Activated naive CD4-positive, alpha-beta T cell treated with anti-CD3 and anti-CD28 coated beads for 36 hours (primary cell): ENCODE measurements at regions not wholly inside any gene's neighbourhood (a gene's known extent, or its start where the extent isn't known, plus 50 kb on each side); places are given as distances from the start of the nearest gene placed in this dataset.

Source experiments
- CTCF ChIA-PET: fragments of 350-600 bp; sonication (Branson Sonifier 250); formaldehyde crosslinking; loops from one replicate; lab custom pipeline; 2021; ENCODE audit warnings: antibody characterized with exemption; lab: Charles Lee
- DNase-seq: peaks from one replicate; pipeline ENCODE4 v3.0.0-alpha.2; 2020
- H3K27ac Mint-ChIP-seq: one replicate; pipeline ENCODE4 v1.8.0; 2021; ENCODE audit warnings: mild to moderate bottlenecking, mixed read lengths
- H3K27me3 Mint-ChIP-seq: one replicate; pipeline ENCODE4 v1.8.0; 2021; ENCODE audit warnings: low read depth, mixed read lengths
- H3K36me3 Mint-ChIP-seq: one replicate; pipeline ENCODE4 v1.8.0; 2021; ENCODE audit warnings: low read depth, mixed read lengths
- H3K4me1 Mint-ChIP-seq: one replicate; pipeline ENCODE4 v1.8.0; 2021; ENCODE audit warnings: low read depth, mixed read lengths
- H3K4me3 Mint-ChIP-seq: one replicate; pipeline ENCODE4 v1.8.0; 2021; ENCODE audit warnings: mild to moderate bottlenecking, moderate library complexity, mixed read lengths
- H3K9me3 Mint-ChIP-seq: one replicate; pipeline ENCODE4 v1.8.0; 2021; ENCODE audit warnings: mixed read lengths
- intact Hi-C: fragments of 100-400 bp; cut with micrococcal nuclease; formaldehyde crosslinking; loops from one replicate; pipeline ENCODE4 v1.15.1; 2023

DNA sequence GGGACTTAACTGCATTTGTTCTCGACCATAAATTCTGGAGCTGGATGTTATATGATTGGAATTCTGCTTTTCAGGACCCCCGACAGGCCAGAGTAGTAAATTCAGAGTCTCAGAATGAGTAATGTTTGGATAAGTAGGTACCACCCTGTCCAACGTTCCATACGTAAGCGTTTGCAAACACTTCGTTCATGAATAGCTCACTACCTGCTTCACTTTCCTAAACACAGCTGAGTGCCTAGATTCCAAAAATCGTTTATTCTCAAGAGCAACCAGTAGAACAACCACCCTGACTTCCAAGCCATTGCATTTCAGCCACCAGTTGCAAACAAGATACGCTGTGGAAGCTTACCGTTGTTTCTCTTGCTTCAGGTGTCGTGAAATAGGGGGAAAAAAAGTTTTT is 101.3 kb upstream of the DMRT1 start:
- no peak overlapping the region for H3K27ac Mint-ChIP-seq
- no peaks in the 10 kb centered on the region for H3K9me3 Mint-ChIP-seq
- intact Hi-C loops: no loop called here
- H3K4me3 Mint-ChIP-seq: no peak overlapping the region
- H3K4me1 Mint-ChIP-seq: no peaks in the 10 kb centered on the region
- DNase-seq: no peak
- peaks cover 16% of the 10 kb centered on the region for H3K36me3 Mint-ChIP-seq
- CTCF ChIA-PET: interaction anchor here (0.6 kb wide), 1 partner anchor 518 kb away, joined by 4 read pairs; no protein-coding TSS in a partner anchor
- H3K27me3 Mint-ChIP-seq: no peaks in the 10 kb centered on the region

DNA sequence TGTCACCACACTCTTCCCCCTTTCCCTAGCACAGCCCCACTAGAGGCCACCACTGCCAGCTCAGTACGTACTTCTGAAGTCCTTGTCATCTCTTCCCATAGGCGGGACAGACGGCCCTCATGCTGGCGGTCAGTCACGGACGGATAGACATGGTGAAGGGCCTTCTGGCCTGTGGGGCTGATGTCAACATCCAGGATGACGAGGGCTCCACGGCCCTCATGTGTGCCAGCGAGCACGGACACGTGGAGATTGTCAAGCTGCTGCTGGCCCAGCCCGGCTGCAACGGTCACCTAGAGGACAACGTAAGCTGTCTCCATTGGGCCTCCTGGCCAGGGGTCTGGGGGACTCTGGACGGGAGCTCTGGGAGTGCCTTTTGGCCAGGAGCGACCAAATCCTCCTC is 99.4 kb upstream of the DMRT1 start:
- CTCF ChIA-PET: no interaction called here
- intact Hi-C loops: no loop called here
- Mint-ChIP-seq H3K4me1 (peaks cover 1% of the 10 kb centered on the region), H3K4me3 (no peak overlapping the region), H3K27me3 (no peaks in the 10 kb centered on the region), H3K9me3 (no peaks in the 10 kb centered on the region), H3K36me3 (peaks cover 21% of the 10 kb centered on the region), H3K27ac (no peak overlapping the region)
- DNase-seq: no peak

DNA sequence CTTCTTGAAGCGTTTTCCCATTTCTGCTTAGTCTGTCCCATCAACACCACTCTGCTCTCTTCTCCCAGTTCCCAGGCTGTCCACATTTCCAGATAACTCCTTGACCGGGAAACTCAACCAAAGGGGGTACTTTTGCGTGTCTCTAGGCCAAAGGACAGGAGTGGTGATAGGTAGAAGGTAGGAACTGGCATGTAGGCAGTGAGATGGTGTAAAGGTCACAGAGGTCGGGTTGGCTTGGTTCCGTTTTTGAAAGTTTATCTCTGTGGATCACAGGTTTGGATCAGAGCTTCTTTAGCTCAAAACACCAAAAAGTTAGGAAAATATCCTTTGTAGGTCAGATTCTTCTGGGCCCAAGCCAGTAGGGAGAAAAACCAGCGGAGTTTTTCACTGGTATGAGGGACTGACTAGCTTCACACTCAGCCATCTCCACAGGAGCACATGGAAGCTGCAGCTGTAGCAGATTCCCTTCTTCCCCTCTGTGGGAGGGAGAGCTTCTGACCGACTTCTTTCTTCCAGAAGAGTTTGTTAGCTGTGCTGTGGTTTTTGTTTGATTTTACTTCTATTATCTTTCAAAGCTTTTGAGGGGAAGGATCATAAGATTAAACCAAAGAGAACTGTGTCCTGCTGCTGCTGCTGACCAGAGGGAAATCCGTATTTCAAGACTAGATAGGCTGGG is 98.4 kb upstream of the DMRT1 start:
- no peak overlapping the region for H3K27ac Mint-ChIP-seq
- no peak for DNase-seq
- peaks cover 2% of the 10 kb centered on the region for H3K4me1 Mint-ChIP-seq
- intact Hi-C loops: no loop called here
- no peaks in the 10 kb centered on the region for H3K27me3 Mint-ChIP-seq
- H3K4me3 Mint-ChIP-seq: no peak overlapping the region
- no peaks in the 10 kb centered on the region for H3K9me3 Mint-ChIP-seq
- H3K36me3 Mint-ChIP-seq: peaks cover 21% of the 10 kb centered on the region
- CTCF ChIA-PET: no interaction called here

DNA sequence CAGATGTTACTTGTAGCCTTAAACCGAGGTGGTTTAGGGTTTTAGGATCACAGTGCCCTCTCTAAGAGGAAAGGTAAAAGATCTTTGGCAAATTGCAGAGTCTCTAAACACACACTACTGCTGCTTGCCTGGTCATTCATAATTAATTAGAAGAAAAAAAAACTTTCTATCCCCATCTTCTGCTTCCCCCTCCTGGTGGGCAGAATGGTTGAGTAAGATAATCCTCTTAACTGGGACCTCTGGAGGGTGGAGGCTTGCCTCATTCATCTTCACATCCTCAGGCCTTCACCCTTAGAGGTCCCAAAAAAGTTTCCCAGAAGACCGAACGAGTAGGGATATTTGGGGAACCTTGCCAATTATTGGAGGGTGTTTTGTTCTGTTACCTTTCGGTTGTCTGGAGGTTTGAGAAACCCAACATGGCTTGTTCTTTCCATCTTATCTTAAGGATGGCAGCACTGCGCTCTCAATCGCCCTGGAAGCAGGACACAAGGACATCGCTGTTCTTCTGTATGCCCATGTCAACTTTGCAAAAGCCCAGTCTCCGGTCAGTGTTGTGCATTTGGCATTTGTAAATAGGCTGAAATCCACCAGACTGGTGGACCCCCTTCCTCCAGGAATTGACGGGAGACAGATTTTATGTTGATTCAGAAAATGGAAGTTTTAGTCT is 97.3 kb upstream of the DMRT1 start:
- Mint-ChIP-seq H3K4me3 (no peak overlapping the region), H3K9me3 (no peaks in the 10 kb centered on the region), H3K27ac (no peak overlapping the region), H3K36me3 (peaks cover 18% of the 10 kb centered on the region), H3K4me1 (peaks cover 10% of the 10 kb centered on the region), H3K27me3 (no peaks in the 10 kb centered on the region)
- CTCF ChIA-PET: interaction anchor here (0.7 to 1.0 kb wide), 2 partner anchors 21 to 89 kb away, joined by 3 read pairs; no protein-coding TSS in a partner anchor
- intact Hi-C loops: no loop called here
- no peak for DNase-seq

DNA sequence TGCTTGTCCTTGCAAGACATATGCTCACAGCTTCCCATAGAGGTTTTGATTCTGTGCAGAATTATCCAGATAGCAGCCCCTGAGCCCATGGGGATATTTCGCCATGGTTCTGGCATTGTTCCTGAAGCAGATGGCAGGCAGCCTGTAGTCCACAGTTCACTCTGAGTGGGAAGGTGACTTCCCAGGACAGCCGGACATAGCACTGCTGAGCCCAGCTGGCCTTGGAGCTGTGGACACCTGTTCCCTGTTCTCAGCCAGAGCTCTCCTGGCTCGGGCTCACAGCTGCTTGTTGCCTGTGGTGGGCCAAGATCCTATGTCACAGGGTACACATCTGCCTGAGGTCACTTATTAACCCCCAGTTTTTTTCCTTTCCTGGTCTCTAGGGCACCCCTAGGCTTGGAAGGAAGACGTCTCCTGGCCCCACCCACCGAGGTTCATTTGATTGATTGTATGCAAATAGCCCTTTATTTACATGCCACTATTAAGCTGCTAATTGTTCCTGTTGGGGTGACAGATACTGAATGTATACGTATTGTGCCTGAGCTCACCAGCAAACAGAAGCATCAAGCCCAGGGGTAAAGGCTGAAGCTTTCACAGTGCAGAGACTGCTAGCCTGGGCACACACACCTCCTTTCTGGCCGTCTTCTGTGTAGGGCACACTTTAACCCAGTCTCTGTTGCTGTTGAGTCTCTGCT is 96.6 kb upstream of the DMRT1 start:
- CTCF ChIA-PET: interaction anchor here (0.7 to 1.0 kb wide), 2 partner anchors 21 to 90 kb away, joined by 3 read pairs; no protein-coding TSS in a partner anchor
- no peak overlapping the region for H3K4me3 Mint-ChIP-seq
- DNase-seq: no peak
- H3K27ac Mint-ChIP-seq: no peak overlapping the region
- H3K4me1 Mint-ChIP-seq: peaks cover 17% of the 10 kb centered on the region
- no peaks in the 10 kb centered on the region for H3K9me3 Mint-ChIP-seq
- intact Hi-C loops: no loop called here
- H3K36me3 Mint-ChIP-seq: peaks cover 18% of the 10 kb centered on the region
- H3K27me3 Mint-ChIP-seq: no peaks in the 10 kb centered on the region

DNA sequence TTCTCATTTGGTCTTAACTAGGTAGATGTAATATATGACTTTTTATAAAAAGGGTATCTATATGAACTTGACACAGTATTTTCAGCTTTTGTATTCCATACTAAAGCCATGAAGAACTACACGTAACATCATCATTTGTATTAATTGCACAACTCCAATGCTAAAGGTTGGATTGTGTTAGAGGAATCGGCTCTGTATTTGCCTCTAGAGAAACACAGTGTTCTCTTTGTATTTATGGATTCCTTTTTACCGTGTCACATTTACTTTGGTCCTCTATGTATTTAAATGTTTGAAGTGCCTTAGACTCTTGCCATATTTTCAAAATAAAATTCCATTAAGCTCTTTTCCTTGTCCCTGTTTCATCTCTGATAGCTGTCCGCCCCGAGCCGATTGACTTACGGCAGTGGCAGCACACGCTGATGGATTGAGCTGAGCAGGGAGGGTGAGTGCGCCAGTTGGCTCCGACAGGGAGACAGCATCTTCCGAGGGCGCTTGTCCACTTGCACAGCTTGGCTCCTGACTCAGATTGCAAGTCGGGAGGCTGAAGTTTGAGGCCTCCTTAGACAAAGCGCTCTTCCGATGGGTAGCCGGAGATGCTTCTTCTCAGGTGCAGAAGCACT is 95.6 kb upstream of the DMRT1 start:
- intact Hi-C loops: no loop called here
- DNase-seq: no peak
- CTCF ChIA-PET: interaction anchor here (0.7 kb wide), 2 partner anchors 73 to 205 kb away, joined by 3 read pairs; no protein-coding TSS in a partner anchor
- Mint-ChIP-seq H3K36me3 (peaks cover 11% of the 10 kb centered on the region), H3K4me3 (no peak overlapping the region), H3K27ac (no peak overlapping the region), H3K9me3 (no peaks in the 10 kb centered on the region), H3K27me3 (no peaks in the 10 kb centered on the region), H3K4me1 (peaks cover 26% of the 10 kb centered on the region)

DNA sequence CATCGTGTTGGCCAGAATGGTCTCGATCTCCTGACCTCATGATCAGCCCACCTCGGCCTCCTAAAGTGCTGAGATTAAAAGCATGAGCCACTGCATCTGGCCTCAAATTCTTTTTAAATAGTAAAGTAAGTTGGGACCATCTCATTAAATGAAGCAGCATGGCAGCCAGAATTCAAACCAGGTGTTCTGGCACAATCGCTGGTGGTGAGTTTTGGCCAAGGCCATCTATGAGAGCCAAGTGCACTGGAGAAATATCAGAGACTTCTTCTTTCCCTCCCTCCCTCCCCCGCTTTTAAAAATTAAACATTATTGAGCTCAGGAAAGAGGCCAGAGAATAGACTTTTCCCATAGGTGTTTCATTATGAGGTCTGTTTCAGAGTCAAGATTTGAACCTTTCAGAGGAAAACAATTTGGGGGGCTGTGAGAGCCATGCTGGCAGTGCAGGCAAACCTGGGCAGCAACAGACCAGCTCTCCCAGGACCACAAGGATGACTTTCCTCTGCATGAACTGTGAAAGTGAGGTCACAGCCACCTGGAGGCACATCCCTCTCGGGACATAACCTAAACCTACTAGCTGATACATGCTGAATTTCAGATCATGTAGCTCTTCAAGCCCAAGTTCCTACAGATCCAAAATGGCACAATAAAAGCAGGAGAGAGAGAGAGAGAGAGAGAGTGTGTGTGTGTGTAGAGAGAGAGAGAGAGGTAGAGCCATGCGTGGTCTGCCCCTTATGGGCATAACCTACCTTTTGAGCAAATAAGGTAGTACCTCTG is 94.6 kb upstream of the DMRT1 start:
- CTCF ChIA-PET: interaction anchor here (0.6 kb wide), 1 partner anchor 72 kb away, joined by 4 read pairs; no protein-coding TSS in a partner anchor
- Mint-ChIP-seq H3K27me3 (no peaks in the 10 kb centered on the region), H3K4me3 (no peak overlapping the region), H3K36me3 (peaks cover 10% of the 10 kb centered on the region), H3K9me3 (no peaks in the 10 kb centered on the region), H3K27ac (no peak overlapping the region), H3K4me1 (peaks cover 35% of the 10 kb centered on the region)
- DNase-seq: no peak
- intact Hi-C loops: no loop called here

DNA sequence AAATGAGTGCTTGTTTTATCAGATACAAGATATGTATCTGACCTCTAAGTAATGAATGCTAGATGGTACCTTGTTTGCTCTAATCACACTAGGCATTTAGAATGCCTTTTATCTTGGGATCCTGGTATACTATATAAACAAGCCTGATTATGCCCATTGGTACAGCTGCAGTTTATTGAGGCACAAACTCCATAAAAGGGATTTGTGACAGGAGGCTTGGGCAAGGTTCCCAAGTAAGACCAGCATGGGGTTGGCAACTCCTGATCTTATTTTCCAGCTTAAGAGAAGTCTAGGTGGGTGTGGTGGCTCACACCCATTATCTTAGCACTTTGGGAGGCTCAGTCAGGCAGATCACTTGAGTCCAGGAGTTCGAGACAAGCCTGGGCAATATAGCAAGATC is 93.9 kb upstream of the DMRT1 start:
- Mint-ChIP-seq H3K4me3 (no peak overlapping the region), H3K9me3 (no peaks in the 10 kb centered on the region), H3K27me3 (no peaks in the 10 kb centered on the region), H3K27ac (no peak overlapping the region), H3K4me1 (peaks cover 37% of the 10 kb centered on the region), H3K36me3 (peaks cover 8% of the 10 kb centered on the region)
- no peak for DNase-seq
- CTCF ChIA-PET: interaction anchor here (0.6 to 0.9 kb wide), 2 partner anchors 71 to 135 kb away, joined by 3 to 4 read pairs; no protein-coding TSS in a partner anchor
- intact Hi-C loops: no loop called here

DNA sequence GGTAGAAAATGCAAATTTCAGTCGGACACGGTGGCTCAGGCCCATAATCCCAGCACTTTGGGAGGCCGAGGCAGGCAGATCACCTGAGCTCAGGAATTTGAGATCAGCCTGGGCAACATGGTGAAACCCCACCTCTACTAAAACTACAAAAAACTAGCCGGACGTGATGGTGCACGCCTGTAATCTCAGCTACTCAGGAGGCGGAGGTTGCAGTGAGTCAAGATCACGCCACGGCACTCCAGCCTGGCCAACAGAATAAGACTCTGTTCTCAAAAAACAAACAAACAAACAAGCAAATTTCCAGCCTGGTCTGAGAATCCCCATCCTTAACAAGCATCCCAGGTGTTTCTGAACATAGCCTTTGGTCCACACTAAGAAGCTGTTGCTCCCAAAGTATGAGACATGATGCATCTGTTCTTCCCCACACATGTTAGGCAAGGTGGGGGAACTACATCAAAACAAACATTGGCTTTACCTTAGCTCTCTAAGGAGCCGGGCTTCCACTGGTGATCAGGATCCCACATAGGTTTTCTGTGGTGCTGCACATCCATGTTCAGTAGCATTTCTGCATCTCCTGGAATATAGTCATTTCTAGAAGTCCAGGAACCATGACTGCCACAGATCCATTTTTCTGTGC is 92.5 kb upstream of the DMRT1 start:
- H3K36me3 Mint-ChIP-seq: peaks cover 4% of the 10 kb centered on the region
- intact Hi-C loops: no loop called here
- H3K4me3 Mint-ChIP-seq: no peak overlapping the region
- H3K9me3 Mint-ChIP-seq: no peaks in the 10 kb centered on the region
- H3K27ac Mint-ChIP-seq: no peak overlapping the region
- DNase-seq: no peak
- CTCF ChIA-PET: interaction anchor here (0.5 to 1.3 kb wide), 3 partner anchors 10 to 126 kb away, joined by 3 read pairs; no protein-coding TSS in a partner anchor
- peaks cover 37% of the 10 kb centered on the region for H3K4me1 Mint-ChIP-seq
- H3K27me3 Mint-ChIP-seq: no peaks in the 10 kb centered on the region

DNA sequence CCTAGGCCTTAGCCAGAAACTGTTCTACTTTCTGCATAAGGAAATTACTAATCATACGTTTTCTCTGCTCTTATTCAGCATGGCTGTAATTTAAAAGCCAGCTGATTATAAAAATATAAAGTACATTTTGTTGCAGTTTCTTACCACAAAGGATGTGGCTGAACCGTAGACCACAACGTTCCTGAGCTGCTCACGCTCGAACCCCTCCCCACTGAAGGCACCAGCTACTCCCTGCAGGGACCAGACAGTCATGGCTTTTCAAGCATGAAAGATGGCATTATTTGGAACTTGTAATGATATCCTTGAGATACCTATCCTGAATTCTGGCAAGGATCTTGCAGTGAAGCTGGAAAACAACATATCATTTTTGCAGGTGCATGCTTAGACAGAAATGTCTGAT is 91.8 kb upstream of the DMRT1 start:
- CTCF ChIA-PET: interaction anchor here (0.9 to 1.3 kb wide), 3 partner anchors 9 to 135 kb away, joined by 3 read pairs; no protein-coding TSS in a partner anchor
- Mint-ChIP-seq H3K4me3 (no peak overlapping the region), H3K27ac (no peak overlapping the region), H3K4me1 (peaks cover 37% of the 10 kb centered on the region), H3K36me3 (peaks cover 4% of the 10 kb centered on the region), H3K9me3 (no peaks in the 10 kb centered on the region), H3K27me3 (no peaks in the 10 kb centered on the region)
- peak; percentile 59 for DNase-seq
- intact Hi-C loops: loop anchor here (10.0 kb wide), 1 partner anchor 55 kb away; no protein-coding TSS in a partner anchor
